OCI-LY1 (cell line): ENCODE measurements at regions not wholly inside any gene's neighbourhood (a gene's known extent, or its start where the extent isn't known, plus 50 kb on each side); places are given as distances from the start of the nearest gene placed in this dataset.

Experiments
- EZH2 ChIP-seq: fragments of 200-600 bp; sonication (generic), shearing (Covaris generic); IDR thresholded peaks from 2 replicates; pipeline ENCODE4 v1.8.0; 2017; ENCODE audit warnings: borderline replicate concordance, mixed run types, mild to moderate bottlenecking, antibody characterized with exemption, low read length, moderate library complexity, mixed read lengths
- TF ChIP-seq, protein P1 (sequence below): fragments of 200-600 bp; sonication (generic), shearing (Covaris generic); IDR thresholded peaks from 2 replicates; pipeline ENCODE4 v1.5.1; 2017; ENCODE audit warnings: mild to moderate bottlenecking, antibody characterized with exemption, low read length, moderate library complexity, mixed read lengths

GRCh38 chr7:155405399-155406318 lies 52.3 kb upstream of the EN2 start:
- TF ChIP-seq, protein P1, sequence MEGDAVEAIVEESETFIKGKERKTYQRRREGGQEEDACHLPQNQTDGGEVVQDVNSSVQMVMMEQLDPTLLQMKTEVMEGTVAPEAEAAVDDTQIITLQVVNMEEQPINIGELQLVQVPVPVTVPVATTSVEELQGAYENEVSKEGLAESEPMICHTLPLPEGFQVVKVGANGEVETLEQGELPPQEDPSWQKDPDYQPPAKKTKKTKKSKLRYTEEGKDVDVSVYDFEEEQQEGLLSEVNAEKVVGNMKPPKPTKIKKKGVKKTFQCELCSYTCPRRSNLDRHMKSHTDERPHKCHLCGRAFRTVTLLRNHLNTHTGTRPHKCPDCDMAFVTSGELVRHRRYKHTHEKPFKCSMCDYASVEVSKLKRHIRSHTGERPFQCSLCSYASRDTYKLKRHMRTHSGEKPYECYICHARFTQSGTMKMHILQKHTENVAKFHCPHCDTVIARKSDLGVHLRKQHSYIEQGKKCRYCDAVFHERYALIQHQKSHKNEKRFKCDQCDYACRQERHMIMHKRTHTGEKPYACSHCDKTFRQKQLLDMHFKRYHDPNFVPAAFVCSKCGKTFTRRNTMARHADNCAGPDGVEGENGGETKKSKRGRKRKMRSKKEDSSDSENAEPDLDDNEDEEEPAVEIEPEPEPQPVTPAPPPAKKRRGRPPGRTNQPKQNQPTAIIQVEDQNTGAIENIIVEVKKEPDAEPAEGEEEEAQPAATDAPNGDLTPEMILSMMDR = peak; percentile 30; the same call in 1 of the 2 replicates
- no peak for TF ChIP-seq EZH2
